ENCODE measurements at regions not wholly inside any gene's neighbourhood (a gene's known extent, or its start where the extent isn't known, plus 50 kb on each side); places are given as distances from the start of the nearest gene placed in this dataset.

- intact Hi-C loops (cut with micrococcal nuclease), result loop anchor here (10.0 kb wide), 1 partner anchor 583 kb away; no protein-coding TSS in a partner anchor
Observed at GRCh38 chr3:193048127-193048526, 130.5 kb upstream of the MB21D2 start.

GRCh38 chr3:193049935-193050334 is 132.3 kb upstream of the MB21D2 start:
- Histone ChIP-seq H3K4me2 (ENCODE audit: insufficient read depth, low read length) (no peak overlapping the region), H2AFZ (ENCODE audit: low read depth, low read length) (no peak overlapping the region), H3K27me3 (ENCODE audit: control insufficient read depth in 2 of 2, insufficient read depth in 2 of 2, low read length in 2 of 2) (no peaks in the 10 kb centered on the region), H3K27ac (ENCODE audit: extremely low read depth, low read depth, low read length) (no peak overlapping the region), H3K9me1 (ENCODE audit: control insufficient read depth, insufficient read depth, low read length) (no peaks in the 10 kb centered on the region), H3K9me3 (replicated peaks; ENCODE audit: control insufficient read depth, insufficient read depth, low read depth, low read length) (no peaks in the 10 kb centered on the region), H3K36me3 (ENCODE audit: control insufficient read depth, insufficient read depth, low read length) (no peaks in the 10 kb centered on the region), H3K4me1 (replicated peaks in 1 of 2; ENCODE audit: control insufficient read depth in 2 of 2, insufficient read depth in 2 of 2, low read length in 2 of 2) (no peaks in the 10 kb centered on the region), H3K4me3 (no peak overlapping the region), H3K9ac (ENCODE audit: insufficient read depth in 1 of 2, low read depth in 2 of 2, low read length in 2 of 2) (no peak overlapping the region), H3K79me2 (ENCODE audit: control insufficient read depth, insufficient read depth, low read length) (no peaks in the 10 kb centered on the region), H4K20me1 (replicated peaks; ENCODE audit: control insufficient read depth, insufficient read depth, low read length) (no peaks in the 10 kb centered on the region)
- in situ Hi-C loops (cut with MboI), result loop anchor here (10.0 kb wide), 1 partner anchor 225 kb away; no protein-coding TSS in a partner anchor
- ChIA-PET POLR2A (no interaction called here), CTCF (ENCODE audit: low intra/inter-chr PET ratio) (no interaction called here)
- ATAC-seq (no peak), FAIRE-seq (no peak), DNase-seq (ENCODE audit: extremely low read depth in 1 of 4, low spot score in 3 of 4) (no peak)
- intact Hi-C loops (cut with micrococcal nuclease), result loop anchor here (10.0 kb wide), 1 partner anchor 585 kb away; no protein-coding TSS in a partner anchor
- TF ChIP-seq ZSCAN29 (IDR thresholded peaks at IDR 0.05) (no peak), CEBPB (tag; IDR thresholded peaks at IDR 0.05) (no peak), ETV5 (CRISPR knock-in tag; IDR thresholded peaks at IDR 0.05; ENCODE audit: low read depth) (no peak), RB1 (IDR thresholded peaks at IDR 0.05; ENCODE audit: low read depth) (no peak), CBX1 (IDR thresholded peaks at IDR 0.05; ENCODE audit: low read depth) (no peak), MITF (IDR thresholded peaks at IDR 0.05) (no peak)
- 2% methylated on average over 4 of the region's 4 CpGs for WGBS (ENCODE audit: insufficient coverage, low coverage, missing lambda C conversion rate)
- BruUV-seq (replicated peaks), result no TSS peak

More at GRCh38 chr3:193048127-193048526, 130.5 kb upstream of the MB21D2 start:
- Histone ChIP-seq H3K27me3 (ENCODE audit: control insufficient read depth in 2 of 2, insufficient read depth in 2 of 2, low read length in 2 of 2) (no peaks in the 10 kb centered on the region), H4K20me1 (replicated peaks; ENCODE audit: control insufficient read depth, insufficient read depth, low read length) (no peaks in the 10 kb centered on the region), H3K4me2 (ENCODE audit: insufficient read depth, low read length) (no peak overlapping the region), H2AFZ (ENCODE audit: low read depth, low read length) (no peak overlapping the region), H3K9me1 (ENCODE audit: control insufficient read depth, insufficient read depth, low read length) (no peaks in the 10 kb centered on the region), H3K4me3 (no peak overlapping the region), H3K27ac (ENCODE audit: extremely low read depth, low read depth, low read length) (no peak overlapping the region), H3K79me2 (ENCODE audit: control insufficient read depth, insufficient read depth, low read length) (no peaks in the 10 kb centered on the region), H3K4me1 (replicated peaks in 1 of 2; ENCODE audit: control insufficient read depth in 2 of 2, insufficient read depth in 2 of 2, low read length in 2 of 2) (no peaks in the 10 kb centered on the region), H3K9me3 (replicated peaks; ENCODE audit: control insufficient read depth, insufficient read depth, low read depth, low read length) (no peaks in the 10 kb centered on the region), H3K9ac (ENCODE audit: insufficient read depth in 1 of 2, low read depth in 2 of 2, low read length in 2 of 2) (no peak overlapping the region), H3K36me3 (ENCODE audit: control insufficient read depth, insufficient read depth, low read length) (no peaks in the 10 kb centered on the region)
- TF ChIP-seq E2F3 (CRISPR knock-in tag; IDR thresholded peaks at IDR 0.05) (no peak), ATF2 (CRISPR knock-in tag; IDR thresholded peaks at IDR 0.05) (no peak), FOXA1 (IDR thresholded peaks at IDR 0.05; ENCODE audit: borderline replicate concordance) (no peak), CHD1 (IDR thresholded peaks at IDR 0.05; ENCODE audit: low read length) (no peak)
- no peak for DNase-seq (ENCODE audit: extremely low read depth in 1 of 4, low spot score in 3 of 4)
- 6% methylated on average over 1 of the region's 1 CpG for WGBS (ENCODE audit: insufficient coverage, low coverage, missing lambda C conversion rate)
- FAIRE-seq, result no peak
- no TSS peak for BruUV-seq (replicated peaks)
- ATAC-seq, result no peak
- ChIA-PET CTCF (ENCODE audit: low intra/inter-chr PET ratio) (no interaction called here), POLR2A (no interaction called here)
- in situ Hi-C loops (cut with MboI), result loop anchor here (10.0 kb wide), 1 partner anchor 223 kb away; no protein-coding TSS in a partner anchor
